IPS DF 19.7 (cell line): ENCODE measurements at regions not wholly inside any gene's neighbourhood (a gene's known extent, or its start where the extent isn't known, plus 50 kb on each side); places are given as distances from the start of the nearest gene placed in this dataset.
"Not testable (repeated sequence)": the region's sequence is repeated elsewhere in the genome, so short reads cannot be mapped to it uniquely, and the experiment has no call there.

Experiments
- DNase-seq: peaks from one replicate; pipeline ENCODE4 v3.0.0-alpha.2; 2013; ENCODE audit warnings: low read depth, low spot score

DNA sequence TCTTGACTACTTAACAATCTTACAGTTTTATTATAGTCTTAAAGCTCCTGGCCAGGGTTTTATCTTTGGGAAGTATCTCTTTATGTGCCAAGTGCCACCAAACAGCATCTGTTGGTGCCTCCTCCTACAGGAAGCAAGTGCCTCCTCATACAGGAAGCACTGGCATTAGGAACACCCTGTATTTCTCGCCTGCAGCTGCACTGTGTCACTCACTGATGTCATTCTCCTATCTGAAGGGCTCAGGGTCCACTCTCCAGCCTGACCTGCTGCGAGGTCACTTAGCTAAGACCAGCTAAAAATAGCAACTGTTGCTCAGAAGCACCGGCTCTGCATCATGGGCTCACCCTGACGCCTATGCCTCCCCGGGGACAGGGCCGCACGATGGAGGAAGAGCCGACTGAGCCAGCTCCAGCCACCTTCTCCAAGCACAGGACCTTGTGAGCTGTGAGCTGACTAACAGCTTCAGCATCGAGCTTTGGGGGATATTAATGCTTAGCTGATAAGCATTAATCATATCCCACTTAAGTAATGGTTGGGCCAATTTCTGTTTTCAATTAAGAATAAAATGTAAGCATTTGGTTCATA, 66.3 kb upstream of the CD93 start:
- no peak for DNase-seq

DNA sequence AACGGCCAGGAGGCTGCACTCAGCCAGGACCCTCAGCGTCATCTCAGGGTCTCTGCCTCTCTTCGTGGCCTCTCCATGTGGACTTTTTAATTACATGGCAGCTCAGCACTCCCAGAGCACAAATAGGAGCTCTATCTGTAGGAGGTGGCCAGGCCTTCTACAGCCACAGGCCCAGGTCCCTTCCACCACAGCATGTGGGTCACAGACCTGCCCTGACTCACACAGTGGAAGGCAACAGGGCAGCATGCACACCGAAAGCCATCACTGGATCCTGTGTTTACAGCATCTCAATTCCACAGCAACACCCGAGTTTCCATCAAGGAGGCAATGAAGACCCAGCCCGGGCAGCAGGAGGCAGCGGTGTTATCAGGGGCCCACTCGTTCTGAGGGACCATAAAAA, 65.8 kb upstream of the CD93 start:
- DNase-seq: no peak

- DNase-seq: no peak
These were observed 65.0 kb upstream of the CD93 start for GRCh38 chr20:23151008-23151703.

DNA sequence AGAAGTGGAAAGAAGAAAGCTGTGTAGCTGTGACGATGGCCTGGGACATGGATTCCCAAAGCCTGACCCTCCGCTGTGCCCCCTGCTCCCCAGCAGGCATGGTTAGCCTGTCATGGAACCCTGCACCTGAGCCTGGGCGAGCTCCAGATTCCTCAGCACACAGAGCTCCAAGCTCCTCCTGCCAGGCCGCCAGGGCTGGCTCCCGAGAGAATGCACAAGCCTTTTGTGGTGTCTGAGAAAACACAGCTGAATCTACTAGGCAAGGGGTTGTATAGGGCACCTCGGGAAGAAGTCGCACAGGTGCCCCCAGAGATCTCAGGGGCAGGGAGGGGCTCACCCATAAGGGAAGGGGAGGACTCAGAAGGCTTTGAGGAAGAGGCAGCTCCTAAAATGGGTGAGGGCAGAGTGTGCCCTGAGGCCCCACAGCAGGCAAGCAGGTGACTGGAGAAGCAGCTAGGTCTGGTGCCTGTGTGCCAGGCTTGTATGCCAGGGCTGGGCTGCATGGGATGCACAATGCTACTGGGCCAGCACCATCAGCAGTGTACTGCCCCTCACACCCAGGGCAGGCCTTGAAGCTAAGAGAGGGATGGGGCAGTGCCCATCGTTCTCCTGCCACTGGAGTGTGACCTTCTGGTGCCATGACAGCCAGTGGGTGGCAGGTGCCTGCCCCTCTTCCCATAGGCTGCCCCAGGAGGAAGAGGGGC, 64.3 kb upstream of the CD93 start:
- no peak for DNase-seq

DNA sequence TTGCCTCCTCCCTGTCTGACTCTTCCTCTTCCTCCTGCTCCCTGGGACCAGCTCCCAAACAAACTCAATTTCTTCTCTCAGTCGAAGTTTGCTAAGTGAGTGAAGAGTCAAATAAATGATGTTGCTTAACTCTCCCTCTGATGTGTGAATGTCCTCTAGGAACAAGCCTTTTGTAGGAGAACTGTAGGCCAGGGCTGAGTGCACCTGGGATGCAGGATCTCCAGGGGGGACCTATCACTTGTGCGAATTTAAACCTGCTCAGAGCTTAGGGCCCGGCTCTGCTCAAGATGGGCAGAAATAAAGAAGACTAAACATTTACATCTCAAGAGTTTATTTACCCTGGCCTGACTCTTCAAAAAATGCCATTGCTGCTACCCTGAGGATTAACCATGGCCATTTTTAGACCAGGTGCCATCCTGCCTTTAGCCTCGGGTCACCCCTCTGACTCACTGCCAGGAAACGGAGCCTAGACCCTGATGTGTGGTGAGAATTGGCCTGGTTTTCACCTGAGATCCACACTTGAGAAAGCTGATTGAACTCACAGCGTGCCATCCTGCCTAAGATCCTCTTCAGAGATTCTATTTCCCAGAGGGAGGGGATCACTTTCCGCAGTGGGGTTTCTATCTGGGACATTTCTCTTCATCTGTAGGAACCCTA, 63.6 kb upstream of the CD93 start:
- no peak for DNase-seq

DNA sequence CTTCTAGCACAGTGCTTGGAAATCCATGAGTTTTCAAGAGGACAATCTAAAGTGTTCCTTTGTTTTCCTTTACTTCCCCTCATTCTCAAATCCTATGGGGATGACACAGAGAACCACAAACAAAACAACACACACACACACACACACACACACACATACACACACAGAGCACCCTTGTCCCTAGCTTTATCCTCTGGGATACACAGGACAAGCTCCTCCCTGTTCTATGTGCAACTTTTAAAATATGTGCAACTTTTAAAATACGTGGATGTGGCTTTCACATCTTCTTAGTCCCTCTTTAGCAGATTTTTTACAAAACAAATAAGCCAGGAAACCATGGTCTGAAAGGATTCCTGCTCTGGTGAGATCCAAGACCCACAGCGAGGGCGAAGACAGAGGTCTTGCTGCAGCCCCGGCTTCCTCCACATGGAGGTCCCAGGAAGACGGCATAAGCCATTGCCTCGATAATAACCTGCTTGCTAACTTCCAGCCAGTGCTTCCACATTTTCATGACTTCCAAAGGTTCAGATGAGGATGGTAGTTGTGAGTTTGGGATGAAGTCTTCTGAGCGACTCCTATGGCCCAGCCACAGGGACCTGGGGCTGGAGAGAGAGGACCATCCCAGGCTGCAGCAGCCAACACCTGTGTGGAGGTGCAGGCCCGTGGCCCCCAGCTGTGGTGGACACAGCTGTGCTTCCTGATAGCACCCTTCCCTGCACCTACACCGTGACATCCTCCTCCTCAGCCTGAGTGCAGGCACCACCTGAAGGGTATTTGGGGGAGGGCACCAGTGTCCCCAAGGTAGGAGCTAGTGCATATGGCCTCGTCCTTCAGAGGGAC, 62.8 kb upstream of the CD93 start:
- DNase-seq: no peak

DNA sequence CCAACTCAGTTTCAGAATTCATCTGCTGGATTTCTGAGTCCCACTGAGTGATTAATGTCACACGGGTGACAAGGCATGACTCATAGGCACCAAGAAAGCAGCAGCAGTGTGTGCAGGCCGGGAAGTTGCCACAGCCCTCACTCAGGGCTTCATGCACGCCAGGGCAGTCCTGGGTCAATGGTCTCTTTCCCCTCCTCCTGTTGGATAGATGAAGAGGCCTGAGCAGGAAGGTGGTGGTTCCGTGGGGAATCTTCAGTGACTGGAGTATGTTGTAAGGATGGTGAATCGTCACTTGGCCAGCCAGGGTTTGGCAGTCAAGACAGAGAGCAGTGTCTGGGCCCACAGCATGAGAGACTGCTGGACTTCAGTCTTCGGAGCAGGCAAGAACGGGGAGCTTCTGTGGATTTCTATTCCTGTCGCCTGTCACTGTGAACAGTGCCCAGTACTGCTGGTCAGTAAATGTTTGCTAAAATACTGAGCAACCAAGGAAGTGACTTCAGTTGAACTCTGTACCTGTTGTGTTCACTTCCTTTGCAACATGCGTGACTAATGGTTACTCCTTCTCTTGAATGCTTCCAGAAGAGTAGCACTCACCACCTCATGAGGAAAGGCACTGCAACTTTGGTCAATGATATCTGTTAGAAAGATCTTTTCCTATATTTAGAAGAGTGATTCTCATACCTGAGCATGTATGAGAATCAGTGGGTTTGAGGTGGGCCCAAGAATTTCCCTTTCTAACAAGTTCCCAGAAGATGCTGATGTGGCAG, 62.0 kb upstream of the CD93 start:
- DNase-seq: no peak

GRCh38 chr20:23147647-23147963, 61.5 kb upstream of the CD93 start:
- no peak for DNase-seq

- no peak for DNase-seq
These were observed 60.9 kb upstream of the CD93 start for GRCh38 chr20:23146857-23147637.

- no peak for DNase-seq
These were observed 60.1 kb upstream of the CD93 start for GRCh38 chr20:23146181-23146580.

DNA sequence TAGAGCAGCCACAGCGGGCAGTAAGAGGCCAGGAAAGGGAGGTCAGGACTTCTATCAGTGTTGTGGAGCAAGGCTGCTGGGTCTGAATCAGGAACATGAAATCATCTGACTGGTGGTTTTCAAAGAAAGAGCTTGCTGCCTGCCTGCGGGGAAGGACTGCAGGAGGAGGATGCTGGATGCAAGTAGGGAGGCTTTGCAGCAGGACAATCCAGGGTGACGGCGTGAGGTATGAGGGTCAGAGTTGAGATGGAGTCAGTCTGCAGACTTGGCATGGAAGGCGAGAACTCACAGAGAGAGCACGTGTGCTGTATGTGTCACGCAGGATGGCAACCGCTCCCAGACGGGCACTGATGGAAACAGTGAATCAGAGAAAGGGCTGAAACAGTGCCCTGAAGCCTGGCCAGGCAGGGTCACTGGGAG, 59.2 kb upstream of the CD93 start:
- DNase-seq: no peak

GRCh38 chr20:23144856-23145255, 58.7 kb upstream of the CD93 start:
- no peak for DNase-seq

DNA sequence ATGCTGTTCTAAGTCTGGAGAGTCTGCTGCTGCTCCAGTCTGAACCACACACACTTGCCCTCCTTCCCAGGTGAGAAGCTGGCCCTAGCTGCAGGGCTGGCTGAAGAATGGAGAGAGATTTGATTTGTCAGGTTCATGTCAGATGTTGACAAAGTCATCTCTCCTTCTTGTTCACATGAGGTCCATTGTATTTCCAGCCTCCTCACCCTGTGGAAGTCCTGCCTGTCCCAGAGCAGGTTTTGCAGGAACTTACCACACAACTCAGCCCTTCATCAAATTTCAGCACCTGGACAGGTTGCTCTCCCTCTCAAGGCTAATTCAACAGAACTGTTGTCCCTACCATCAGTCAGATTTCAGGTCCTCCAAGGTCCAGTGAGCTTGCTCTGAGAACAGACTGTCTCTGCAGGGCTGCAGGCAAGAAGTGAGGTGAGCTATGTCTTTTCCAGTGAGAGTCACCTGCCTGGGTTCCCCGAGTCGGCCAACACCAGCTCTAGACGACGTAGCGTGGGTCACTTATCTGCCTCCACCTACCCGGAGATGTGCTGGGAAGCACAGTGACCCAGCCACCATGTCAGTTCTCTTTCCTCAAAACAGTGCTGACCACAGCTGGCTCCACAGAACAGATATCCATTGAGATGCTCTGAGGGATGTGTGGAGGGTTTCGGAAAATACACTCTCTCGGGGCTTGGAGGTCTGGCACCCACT, 58.0 kb upstream of the CD93 start:
- no peak for DNase-seq

GRCh38 chr20:23143098-23143497, 57.0 kb upstream of the CD93 start:
- DNase-seq: no peak

DNA sequence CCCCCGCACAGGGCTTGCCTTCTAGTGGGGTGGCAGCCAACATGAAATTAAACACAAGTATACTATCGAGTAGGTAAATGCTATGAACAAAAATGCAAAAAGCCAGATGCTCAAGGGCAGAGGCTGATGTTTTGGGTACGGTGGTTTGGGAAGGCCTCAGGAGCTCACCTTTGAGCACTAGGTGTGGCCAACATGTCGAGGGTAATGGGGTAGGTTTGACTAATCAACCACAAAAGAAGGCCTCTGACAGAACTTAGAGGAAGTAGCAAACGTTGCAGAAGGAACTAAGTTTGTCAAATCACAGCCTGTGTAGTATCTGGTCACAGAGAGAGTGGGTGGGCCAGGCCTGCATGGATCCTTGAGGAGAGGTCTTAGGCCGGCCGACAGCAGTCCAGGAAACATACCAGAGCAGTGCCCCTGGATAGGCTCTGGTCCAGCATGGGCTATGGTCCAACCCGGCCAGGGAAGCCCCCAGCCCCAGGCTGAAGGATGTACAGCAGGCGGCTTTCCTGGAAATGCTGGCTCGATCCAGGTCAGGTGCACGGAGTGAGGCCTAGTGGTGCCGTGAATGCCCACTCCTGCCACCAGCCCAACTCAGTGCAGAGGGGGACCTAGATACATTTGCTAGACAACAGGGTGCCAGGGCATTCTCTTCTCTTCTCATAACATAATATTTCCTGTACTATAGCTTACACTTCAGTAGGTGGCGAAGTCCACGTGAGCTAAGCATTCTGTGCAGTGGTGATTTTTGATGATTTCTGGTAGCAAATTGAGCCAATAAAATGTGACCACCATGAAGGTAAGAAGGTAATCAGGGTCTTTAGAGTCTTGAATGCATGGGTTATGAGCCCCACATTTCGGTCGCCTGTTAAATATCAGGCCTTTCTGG, 56.3 kb upstream of the CD93 start:
- DNase-seq: no peak

GRCh38 chr20:23141450-23142161, 55.5 kb upstream of the CD93 start:
- DNase-seq: no peak

DNA sequence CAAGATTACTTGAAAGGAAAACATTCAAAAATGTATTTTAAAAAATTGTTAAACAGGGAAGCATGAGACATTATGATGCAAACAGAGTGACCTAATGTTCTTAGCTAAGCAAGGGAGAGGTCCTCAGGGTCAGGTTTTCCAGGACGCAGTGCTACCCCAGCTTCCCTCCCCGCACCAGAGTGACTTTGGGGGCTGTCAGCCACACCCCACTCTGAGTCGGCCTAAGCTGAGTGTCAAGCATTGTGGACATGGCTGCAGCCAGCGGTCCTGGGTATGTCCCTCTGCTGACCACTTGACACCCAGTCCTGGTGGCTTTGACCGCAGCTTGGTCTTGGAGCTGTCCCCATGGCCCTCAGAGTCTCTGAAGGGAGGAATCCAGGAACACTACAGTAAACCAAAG, 54.9 kb upstream of the CD93 start:
- DNase-seq: no peak

- not testable (repeated sequence) for DNase-seq
These were observed 53.9 kb upstream of the CD93 start for GRCh38 chr20:23139984-23140383.
